ENCODE measurements at regions not wholly inside any gene's neighbourhood (a gene's known extent, or its start where the extent isn't known, plus 50 kb on each side); places are given as distances from the start of the nearest gene placed in this dataset.

- no peak for FAIRE-seq
- Histone ChIP-seq H3K36me3 (no peaks in the 10 kb centered on the region), H3K27ac (no peak overlapping the region), H3K4me3 (no peak overlapping the region), H3K9me3 (no peaks in the 10 kb centered on the region), H3K27me3 (no peaks in the 10 kb centered on the region), H3K4me1 (no peaks in the 10 kb centered on the region)
- intact Hi-C loops (cut with DNase I) = no loop called here
- DNase-seq = no peak
- TF ChIP-seq CTCF (IDR thresholded peaks at IDR 0.05) = no peak
- 80 to 92% methylated on average over 2 of the region's 2 CpGs for WGBS, 2 donors
- no peak for ATAC-seq
Measured at GRCh38 chr6:11426571-11426970, 111.0 kb upstream of the TMEM170B start.

- no peak for DNase-seq
- intact Hi-C loops (cut with DNase I) = no loop called here
- FAIRE-seq = no peak
- Histone ChIP-seq H3K4me3 (no peak overlapping the region), H3K27ac (no peak overlapping the region), H3K9me3 (no peaks in the 10 kb centered on the region), H3K36me3 (no peaks in the 10 kb centered on the region), H3K4me1 (no peaks in the 10 kb centered on the region), H3K27me3 (no peaks in the 10 kb centered on the region)
- WGBS, 2 donors = 71 to 76% methylated on average over 1 of the region's 1 CpG
- ATAC-seq = no peak
- no peak for TF ChIP-seq CTCF (IDR thresholded peaks at IDR 0.05)
Measured at GRCh38 chr6:11425876-11426275, 111.7 kb upstream of the TMEM170B start.

- 84 to 86% methylated on average over 5 of the region's 5 CpGs for WGBS, 2 donors
- Histone ChIP-seq H3K36me3 (no peaks in the 10 kb centered on the region), H3K9me3 (no peaks in the 10 kb centered on the region), H3K27me3 (no peaks in the 10 kb centered on the region), H3K4me1 (no peaks in the 10 kb centered on the region), H3K27ac (no peak overlapping the region), H3K4me3 (no peak overlapping the region)
- no peak for FAIRE-seq
- intact Hi-C loops (cut with DNase I) = no loop called here
- DNase-seq = no peak
- TF ChIP-seq CTCF (IDR thresholded peaks at IDR 0.05) = no peak
- no peak for ATAC-seq
Measured at GRCh38 chr6:11425431-11425871, 112.1 kb upstream of the TMEM170B start.

GRCh38 chr6:11424395-11425034, 113.0 kb upstream of the TMEM170B start:
- 69 to 75% methylated on average over 4 of the region's 4 CpGs for WGBS, 2 donors
- FAIRE-seq (no peak), DNase-seq (no peak), ATAC-seq (peak in 1 of 4 donors; percentile 32)
- Histone ChIP-seq H3K36me3 (no peaks in the 10 kb centered on the region), H3K27me3 (no peaks in the 10 kb centered on the region), H3K9me3 (no peaks in the 10 kb centered on the region), H3K4me1 (no peaks in the 10 kb centered on the region), H3K4me3 (no peak overlapping the region), H3K27ac (no peak overlapping the region)
- intact Hi-C loops (cut with DNase I) = no loop called here
- no peak for TF ChIP-seq CTCF (IDR thresholded peaks at IDR 0.05)

- no peak for FAIRE-seq
- no peak for ATAC-seq
- H3K27ac ChIP-seq = no peak overlapping the region
- H3K36me3 ChIP-seq = no peaks in the 10 kb centered on the region
- intact Hi-C loops (cut with DNase I) = no loop called here
- H3K4me1 ChIP-seq = no peaks in the 10 kb centered on the region
- no peaks in the 10 kb centered on the region for H3K27me3 ChIP-seq
- no peak for DNase-seq
- 89 to 97% methylated on average over 1 of the region's 1 CpG for WGBS, 2 donors
- no peak for TF ChIP-seq CTCF (IDR thresholded peaks at IDR 0.05)
- H3K4me3 ChIP-seq = no peak overlapping the region
- no peaks in the 10 kb centered on the region for H3K9me3 ChIP-seq
Measured at GRCh38 chr6:11423667-11424066, 113.9 kb upstream of the TMEM170B start.

Measured in pancreas (tissue), 10 donors.